Brain microvascular endothelial cell (primary cell): ENCODE measurements at regions not wholly inside any gene's neighbourhood (a gene's known extent, or its start where the extent isn't known, plus 50 kb on each side); places are given as distances from the start of the nearest gene placed in this dataset.

Experiments used
- DNase-seq: peaks from one replicate; pipeline ENCODE4 v3.0.0-alpha.2; 2020
- H3K27ac ChIP-seq: fragments of 250-450 bp; sonication (Bioruptor Pico); 2 replicates; pipeline ENCODE4 v1.5.1; 2020; ENCODE audit warnings: mild to moderate bottlenecking, moderate library complexity
- H3K27me3 ChIP-seq: fragments of 250-450 bp; sonication (Bioruptor Pico); replicated peaks from 2 replicates; pipeline ENCODE4 v1.5.1; 2020; ENCODE audit warnings: mild to moderate bottlenecking
- H3K36me3 ChIP-seq: fragments of 250-450 bp; sonication (Bioruptor Pico); replicated peaks from 2 replicates; pipeline ENCODE4 v1.5.1; 2020; ENCODE audit warnings: mild to moderate bottlenecking
- H3K4me3 ChIP-seq: 2 replicates; pipeline ENCODE4 v1.5.1; 2011; ENCODE audit warnings: low read depth, mild to moderate bottlenecking, control low read depth, low read length, moderate library complexity
- CTCF ChIP-seq: IDR thresholded peaks from 2 replicates; pipeline ENCODE4 v1.5.1; 2011; ENCODE audit warnings: low read depth, mild to moderate bottlenecking, moderate library complexity, low read length, control low read depth, inconsistent platforms; ENCODE audit errors: missing control alignments
- in situ Hi-C: cut with HindIII; loops from 2 replicates; pipeline ENCODE4 v1.10.0; 2017; ENCODE audit warnings: low sequenced_read_pairs, low pct_ligation_motif_present

- Histone ChIP-seq H3K4me3 (no peak overlapping the region), H3K27ac (no peak overlapping the region), H3K36me3 (no peaks in the 10 kb centered on the region), H3K27me3 (no peaks in the 10 kb centered on the region)
- no peak for TF ChIP-seq CTCF
- in situ Hi-C loops, result no loop called here
- DNase-seq, result no peak
These were observed 120.3 kb upstream of the SUCLG2 start for GRCh38 chr3:67774676-67775075.

- Histone ChIP-seq H3K27me3 (no peaks in the 10 kb centered on the region), H3K4me3 (no peak overlapping the region), H3K36me3 (no peaks in the 10 kb centered on the region), H3K27ac (no peak overlapping the region)
- TF ChIP-seq CTCF, result no peak
- in situ Hi-C loops, result no loop called here
- DNase-seq, result no peak
These were observed 111.2 kb upstream of the SUCLG2 start for GRCh38 chr3:67765575-67765974.

- Histone ChIP-seq H3K4me3 (no peak overlapping the region), H3K27me3 (no peaks in the 10 kb centered on the region), H3K36me3 (no peaks in the 10 kb centered on the region), H3K27ac (no peak overlapping the region)
- no peak for TF ChIP-seq CTCF
- no peak for DNase-seq
- in situ Hi-C loops, result no loop called here
These were observed 90.9 kb upstream of the SUCLG2 start for GRCh38 chr3:67745296-67745695.

DNA sequence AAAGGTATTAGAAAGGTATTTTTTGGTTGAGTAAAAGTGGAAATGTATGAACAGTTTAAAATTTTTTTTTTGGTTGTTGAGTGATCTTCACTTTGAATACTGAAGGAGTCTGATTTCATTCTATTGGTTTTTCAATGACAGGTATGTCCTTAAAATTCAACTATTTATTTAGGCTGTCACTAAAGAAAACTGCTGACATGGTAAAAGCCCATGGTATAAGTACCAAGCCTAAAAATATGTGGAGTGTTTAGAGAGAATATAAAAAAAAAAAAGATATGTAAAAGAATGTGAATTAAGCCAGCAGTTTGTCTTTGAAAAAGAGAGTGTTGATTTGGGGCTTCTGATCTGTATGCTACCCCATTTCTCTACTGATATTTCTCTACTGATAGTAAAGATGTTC, 90.3 kb upstream of the SUCLG2 start:
- in situ Hi-C loops, result no loop called here
- no peak overlapping the region for H3K27ac ChIP-seq
- H3K4me3 ChIP-seq, result no peak overlapping the region
- TF ChIP-seq CTCF, result no peak
- DNase-seq, result no peak
- H3K27me3 ChIP-seq, result no peaks in the 10 kb centered on the region
- no peaks in the 10 kb centered on the region for H3K36me3 ChIP-seq

DNA sequence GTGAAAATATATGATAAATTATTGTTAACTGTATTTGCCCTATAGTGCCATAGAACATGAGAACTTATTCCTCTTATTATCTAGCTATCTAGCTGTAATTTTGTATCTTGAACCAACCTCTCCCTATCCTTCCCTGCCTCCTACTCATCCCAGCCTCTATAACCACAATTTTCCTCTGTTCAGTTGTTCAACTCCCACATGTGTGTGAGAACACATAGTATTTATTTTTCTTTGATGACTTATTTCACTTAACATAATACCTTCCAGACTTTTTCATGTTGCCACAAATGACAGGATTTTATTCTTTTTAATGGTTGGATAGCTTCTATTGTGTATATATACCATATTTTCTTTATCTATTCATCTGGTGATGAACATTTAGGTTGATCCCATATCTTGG, 85.4 kb upstream of the SUCLG2 start:
- TF ChIP-seq CTCF, result no peak
- DNase-seq, result no peak
- H3K27me3 ChIP-seq, result no peaks in the 10 kb centered on the region

More for the DNA sequence above, 85.4 kb upstream of the SUCLG2 start:
- Histone ChIP-seq H3K4me3 (no peak overlapping the region), H3K27ac (no peak overlapping the region), H3K36me3 (no peaks in the 10 kb centered on the region)
- in situ Hi-C loops, result no loop called here
